Spleen (tissue), 7 donors: ENCODE measurements at regions not wholly inside any gene's neighbourhood (a gene's known extent, or its start where the extent isn't known, plus 50 kb on each side); places are given as distances from the start of the nearest gene placed in this dataset.

Source experiments
- CTCF ChIP-seq, 11 experiments: fragments of 200-600 bp in 7 of 11; fragments of 450-650 bp in 4 of 11; sonication (generic) in 4 of 11; IDR thresholded peaks in 8 of 11; conservative IDR thresholded peaks in 3 of 11; 1 replicate in 7 of 11; 2 replicates in 4 of 11; pipeline versions ENCODE4 v1.4.0 to v1.8.0; 2016 to 2021; ENCODE audit warnings: antibody characterized with exemption in 11 of 11, inconsistent platforms in 4 of 11, mild to moderate bottlenecking in 1 of 11
- POLR2A ChIP-seq, 3 donors: fragments of 450-650 bp; IDR thresholded peaks; one replicate each; pipeline ENCODE4 v1.5.1; 2017; ENCODE audit warnings: antibody characterized with exemption in 3 of 3, mild to moderate bottlenecking in 1 of 3
- donor health status: DM: no; HTN: no; CAD: no; lungs with moderate emphysema.
- donor health status: DM: no; HTN: no; CAD: no.
- donor health status: DM: no; HTN: no; CAD: no.

- no peak for TF ChIP-seq CTCF (IDR thresholded peaks at IDR 0.05 in 8 of 11, conservative IDR thresholded peaks at IDR 0.05 in 3 of 11)
- TF ChIP-seq POLR2A (IDR thresholded peaks at IDR 0.05): no peak
Measured at GRCh38 chr1:113198806-113199205, 125.8 kb downstream of the LRIG2 start.
